ENCODE measurements at regions not wholly inside any gene's neighbourhood (a gene's known extent, or its start where the extent isn't known, plus 50 kb on each side); places are given as distances from the start of the nearest gene placed in this dataset.

- TF ChIP-seq POLR2AphosphoS5 (IDR thresholded peaks at IDR 0.05; ENCODE audit: low read depth, low read length) (no peak), TAF1 (IDR thresholded peaks at IDR 0.05; ENCODE audit: borderline replicate concordance, insufficient read depth, low read length) (no peak), REST (IDR thresholded peaks at IDR 0.05; ENCODE audit: insufficient read depth in 1 of 2, low read depth in 2 of 2, low read length in 2 of 2) (no peak), SIN3A (IDR thresholded peaks at IDR 0.05; ENCODE audit: borderline replicate concordance, insufficient read depth, low read length) (no peak), FOXP2 (optimal IDR thresholded peaks at IDR 0.05; ENCODE audit: borderline replicate concordance, extremely low read depth, extremely low read length, insufficient read depth) (no peak)
These were observed 179.6 kb upstream of the IRX3 start for GRCh38 chr16:54466233-54466632.
